ENCODE measurements at regions not wholly inside any gene's neighbourhood (a gene's known extent, or its start where the extent isn't known, plus 50 kb on each side); places are given as distances from the start of the nearest gene placed in this dataset.

- H4K5ac ChIP-seq (ENCODE audit: insufficient read length, low read depth, low read length), result no peak overlapping the region
- Mint-ChIP-seq H3K4me3 (no peak overlapping the region), H3K4me1 (peaks cover 12 to 14% of the 10 kb centered on the region in 2 experiments), H3K27me3 (ENCODE audit: low read depth) (no peaks in the 10 kb centered on the region), H3K9me3 (no peaks in the 10 kb centered on the region), H3K27ac (no peak overlapping the region), H3K36me3 (ENCODE audit: insufficient read depth in 1 of 3, low read depth in 3 of 3) (peaks cover 5 to 39% (median 34%) of the 10 kb centered on the region in 3 experiments; a peak in 5 of 7 replicates)
- H3K4me2 ChIP-seq (ENCODE audit: insufficient read depth, insufficient read length, low read length), result no peak overlapping the region
- H2AFZ ChIP-seq (ENCODE audit: low read length), result no peak overlapping the region
- no peak overlapping the region for H3K27ac ChIP-seq (ENCODE audit: insufficient read length, low read depth, low read length)
- no peak overlapping the region for H4K8ac ChIP-seq (replicated peaks; ENCODE audit: insufficient read length, low read depth, low read length)
- H3K79me1 ChIP-seq (ENCODE audit: insufficient read depth, low read depth, low read length, poor library complexity, severe bottlenecking), result no peaks in the 10 kb centered on the region
- H3K23me2 ChIP-seq (ENCODE audit: insufficient read length, low read depth, low read length, poor library complexity, severe bottlenecking), result no peaks in the 10 kb centered on the region
- TF ChIP-seq CTCF (conservative IDR thresholded peaks at IDR 0.05), result peak; percentile 72
- no peak overlapping the region for H3K14ac ChIP-seq (ENCODE audit: insufficient read depth, low read length)
- H2BK20ac ChIP-seq (ENCODE audit: low read depth, low read length, poor library complexity, severe bottlenecking), result no peak overlapping the region
- no peak overlapping the region for H2BK5ac ChIP-seq (ENCODE audit: insufficient read length, low read length)
- H3K4me1 ChIP-seq (ENCODE audit: insufficient read depth, low read length), result no peaks in the 10 kb centered on the region
- H3K79me2 ChIP-seq (ENCODE audit: insufficient read depth, low read length), result no peaks in the 10 kb centered on the region
- DNase-seq, result no peak
- H3K9ac ChIP-seq (ENCODE audit: extremely low read depth, insufficient read length, low read length), result no peak overlapping the region
- no CpG with 5 or more reads among the region's 1 CpG for WGBS (ENCODE audit: extremely low coverage, insufficient read length, low lambda C conversion rate)
- H2AK5ac ChIP-seq (ENCODE audit: insufficient read length, low read length), result no peak overlapping the region
- H3K23ac ChIP-seq (ENCODE audit: insufficient read length, low read depth, low read length), result no peak overlapping the region
- no peak overlapping the region for H3K56ac ChIP-seq (ENCODE audit: insufficient read length, low read depth, low read length)
- no peak overlapping the region for H4K91ac ChIP-seq (ENCODE audit: insufficient read length, low read depth, low read length)
- H4K20me1 ChIP-seq (ENCODE audit: control insufficient read depth, insufficient read depth, insufficient read length), result no peaks in the 10 kb centered on the region
- H3K4ac ChIP-seq (ENCODE audit: low read depth, low read length), result no peak overlapping the region
- H2BK15ac ChIP-seq (ENCODE audit: low read depth, low read length), result no peak overlapping the region
- no peak overlapping the region for H2BK120ac ChIP-seq (ENCODE audit: low read depth, low read length, poor library complexity, severe bottlenecking)
- no peak overlapping the region for H3T11ph ChIP-seq (ENCODE audit: low read length)
- no peaks in the 10 kb centered on the region for H3K9me3 ChIP-seq (ENCODE audit: control insufficient read depth, low read depth, low read length)
- H3K27me3 ChIP-seq (ENCODE audit: insufficient read depth, low read length), result no peaks in the 10 kb centered on the region
- H3K18ac ChIP-seq (ENCODE audit: insufficient read length, low read depth, low read length), result no peak overlapping the region
- H2BK12ac ChIP-seq (ENCODE audit: insufficient read length, low read depth, low read length), result no peak overlapping the region
These were observed 144.9 kb downstream of the ELAPOR2 start for GRCh38 chr7:86914551-86914950.

All from H9 (cell line).